ENCODE measurements at regions not wholly inside any gene's neighbourhood (a gene's known extent, or its start where the extent isn't known, plus 50 kb on each side); places are given as distances from the start of the nearest gene placed in this dataset.

GRCh38 chr12:76708296-76708695, 55.6 kb upstream of the ZDHHC17 start:
- no peak for DNase-seq

DNA sequence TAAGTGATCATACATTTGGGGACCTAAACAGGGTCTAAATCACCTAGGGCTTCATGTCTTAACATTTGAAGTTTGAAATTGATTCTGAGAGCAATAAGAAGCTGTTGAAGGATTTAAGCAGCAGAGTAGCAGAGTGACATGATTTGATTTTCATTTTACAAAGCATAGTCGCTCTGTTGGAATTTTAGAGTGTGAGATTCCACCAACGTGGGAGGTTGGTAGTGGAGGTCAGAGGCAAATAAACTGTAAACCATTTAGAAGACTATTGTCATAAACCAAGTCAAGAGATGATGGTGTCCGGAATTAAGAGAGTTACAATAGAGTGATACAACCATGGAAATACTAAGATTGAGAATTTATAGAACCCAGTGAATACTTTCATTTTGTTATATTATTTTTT, 52.7 kb upstream of the ZDHHC17 start:
- DNase-seq = no peak

GRCh38 chr12:76713130-76713529, 50.8 kb upstream of the ZDHHC17 start:
- DNase-seq = no peak

DNA sequence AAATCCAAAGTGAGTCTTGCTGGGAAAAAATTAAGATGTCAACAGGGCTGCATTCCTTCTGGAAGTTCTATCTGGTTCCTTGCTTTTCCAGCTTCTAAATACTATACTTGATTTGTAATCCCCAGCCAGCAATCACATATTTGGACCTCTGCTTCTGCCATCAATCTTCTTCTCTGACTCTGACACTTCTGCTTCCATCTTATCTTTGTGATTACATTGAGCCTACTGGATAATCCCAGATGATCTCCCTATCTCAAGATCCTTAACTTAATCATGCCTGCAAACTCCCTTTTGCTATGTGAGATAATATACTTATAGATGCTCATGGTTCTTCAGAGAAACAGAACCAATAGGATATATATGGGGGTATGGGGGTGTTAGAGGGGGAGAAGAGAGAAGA, 49.9 kb upstream of the ZDHHC17 start:
- DNase-seq = no peak
